GM18520 (cell line): ENCODE measurements at regions not wholly inside any gene's neighbourhood (a gene's known extent, or its start where the extent isn't known, plus 50 kb on each side); places are given as distances from the start of the nearest gene placed in this dataset.

Experiments
- ATAC-seq: cut with Tn5 transposase; IDR thresholded peaks from one replicate; pipeline ENCODE4 v1.9.1; 2021; ENCODE audit not compliant: unreplicated experiment

DNA sequence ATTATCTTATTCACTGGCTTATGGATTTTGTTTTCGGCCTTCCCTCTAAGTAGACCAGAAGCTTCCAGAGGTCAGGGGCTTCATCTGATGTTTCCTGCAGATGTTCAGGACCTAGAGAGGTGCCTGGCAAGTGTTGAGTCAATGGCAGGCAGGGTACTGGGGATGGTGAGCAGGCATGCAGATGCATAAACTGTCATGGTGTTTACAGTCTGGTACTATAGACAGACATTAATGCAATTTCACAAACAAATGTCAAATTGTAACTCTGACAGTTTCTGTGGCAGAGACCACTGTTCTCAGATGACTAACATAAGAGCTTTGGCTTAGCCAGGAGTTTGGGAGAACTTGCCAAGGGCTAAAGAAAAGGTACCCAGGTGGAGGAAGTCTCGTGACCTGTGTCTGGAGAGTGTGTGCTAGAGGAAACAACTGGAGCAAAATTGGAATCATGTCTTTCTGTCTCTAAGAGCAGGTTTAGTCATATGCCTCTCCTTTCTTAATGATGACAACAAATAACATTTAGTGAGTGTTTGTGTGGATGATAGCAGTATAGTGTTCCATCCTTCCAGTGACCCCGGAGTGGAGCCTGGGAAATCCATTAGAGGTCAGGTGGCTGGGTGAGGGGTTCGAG is 53.7 kb upstream of the TRAK1 start:
- no peak for ATAC-seq

DNA sequence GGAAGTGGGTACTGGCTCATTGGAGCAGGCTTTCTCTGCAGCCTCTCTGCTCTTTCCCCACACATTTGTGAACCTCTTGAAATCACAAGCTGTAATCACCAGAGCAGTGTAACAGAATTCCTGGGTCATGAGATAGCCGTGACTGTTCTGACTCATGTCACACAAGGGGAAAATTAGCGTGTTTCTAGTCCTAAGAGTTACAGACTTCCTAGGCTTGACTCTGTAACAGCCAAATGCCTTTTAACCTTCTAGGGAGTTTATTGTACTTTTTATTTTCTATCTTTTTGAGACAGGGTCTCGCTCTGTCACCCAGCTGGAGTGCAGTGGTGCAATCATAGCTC is 54.7 kb upstream of the TRAK1 start:
- no peak for ATAC-seq

DNA sequence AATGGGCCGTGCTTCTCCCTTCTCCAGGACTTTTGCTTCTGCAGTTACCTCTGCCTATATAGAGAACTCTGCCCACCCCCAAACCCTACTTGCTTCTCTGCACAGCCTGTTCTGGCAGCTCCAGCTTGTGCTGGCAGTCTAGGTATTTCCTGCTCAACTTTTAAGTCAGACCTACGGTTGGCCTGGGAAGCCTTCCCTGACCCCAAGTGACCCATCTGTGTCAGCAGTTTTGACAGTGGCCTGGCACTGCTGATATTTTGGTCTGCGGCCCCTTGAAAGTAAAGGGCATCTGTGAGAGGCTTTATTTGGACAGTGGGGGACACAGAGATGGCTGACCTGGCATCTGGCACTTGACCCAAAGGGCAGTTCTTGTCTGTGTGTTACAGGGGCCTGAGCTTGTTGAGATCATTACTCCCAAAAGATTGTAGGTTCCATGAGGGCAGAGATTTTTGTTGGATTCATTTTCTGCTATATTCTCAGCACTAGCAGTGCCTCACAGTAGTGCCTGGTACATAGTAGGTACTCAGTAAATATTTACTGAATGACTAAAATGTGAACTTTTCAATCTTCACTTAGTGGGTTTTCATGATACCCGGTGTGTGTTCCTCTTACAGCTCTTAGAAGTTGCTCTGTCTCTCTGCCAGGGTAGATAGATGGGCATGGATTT is 55.2 kb upstream of the TRAK1 start:
- no peak for ATAC-seq

DNA sequence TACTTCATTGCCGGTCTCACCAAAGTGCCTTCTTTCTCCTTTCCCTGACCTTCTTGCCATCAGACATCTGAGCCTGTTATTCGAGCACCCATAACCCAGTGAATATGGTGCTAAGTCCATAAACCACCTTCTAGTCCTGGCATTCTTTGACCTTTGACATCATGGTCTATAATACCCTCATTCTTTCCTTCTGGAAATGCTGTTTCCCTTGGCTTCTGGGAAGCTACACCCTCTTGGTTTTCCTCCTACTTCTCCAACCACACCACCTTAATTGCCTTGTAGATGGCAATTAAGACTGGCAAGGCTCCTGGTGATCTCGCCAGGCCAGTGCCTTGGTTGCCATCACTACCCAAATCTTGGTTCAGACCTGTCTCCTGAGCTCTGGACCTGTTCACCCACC is 56.1 kb upstream of the TRAK1 start:
- ATAC-seq = no peak

DNA sequence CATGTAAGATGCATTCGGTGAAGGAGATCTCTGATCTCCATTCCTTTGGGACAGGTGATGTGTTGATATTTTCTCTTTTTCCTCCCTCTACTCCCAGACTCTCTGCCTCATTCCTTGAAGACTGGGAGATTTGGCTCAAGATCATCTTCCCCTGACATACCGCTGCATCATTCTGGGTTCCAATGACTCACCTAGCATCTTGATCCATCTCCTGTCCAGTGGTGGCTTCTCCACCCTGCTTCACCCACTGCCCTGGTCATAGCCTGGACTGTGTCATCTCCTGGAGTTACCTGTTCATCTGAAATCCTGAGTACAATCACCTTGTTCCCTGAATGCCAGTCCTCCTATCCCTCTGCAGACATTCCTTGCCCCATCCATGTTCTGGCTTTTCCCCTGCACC is 57.4 kb upstream of the TRAK1 start:
- ATAC-seq = no peak

DNA sequence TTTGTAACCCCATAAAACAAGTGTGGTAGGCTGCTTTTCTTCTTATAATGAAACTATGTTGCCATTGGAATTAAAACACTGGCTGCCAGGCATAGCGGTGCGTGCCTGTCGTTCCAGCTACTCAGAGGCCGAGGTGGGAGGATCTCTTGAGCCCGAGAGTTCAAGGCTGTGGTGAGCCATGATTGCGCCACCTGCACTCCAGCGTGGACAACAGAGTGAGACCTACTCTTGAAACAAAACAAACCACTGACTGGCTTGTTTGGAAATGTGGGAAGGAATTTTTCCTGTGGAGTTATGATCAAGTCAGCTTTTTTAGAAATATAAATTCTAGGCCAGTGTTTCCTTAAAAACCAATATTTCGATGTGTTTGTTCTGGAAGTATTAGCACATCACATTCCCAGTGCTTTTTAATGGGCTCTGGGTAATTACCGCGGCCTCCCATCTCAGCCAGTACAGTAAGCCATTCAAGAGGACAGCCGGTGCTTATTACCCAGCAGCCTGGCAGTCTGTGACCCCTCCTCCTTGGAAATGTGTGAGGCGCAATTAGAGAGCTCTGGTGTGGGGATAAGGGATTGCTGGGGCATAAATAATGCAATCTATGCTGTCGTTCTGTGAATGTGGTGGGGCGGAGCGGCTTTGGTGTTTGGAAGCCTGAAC is 58.3 kb upstream of the TRAK1 start:
- no peak for ATAC-seq

DNA sequence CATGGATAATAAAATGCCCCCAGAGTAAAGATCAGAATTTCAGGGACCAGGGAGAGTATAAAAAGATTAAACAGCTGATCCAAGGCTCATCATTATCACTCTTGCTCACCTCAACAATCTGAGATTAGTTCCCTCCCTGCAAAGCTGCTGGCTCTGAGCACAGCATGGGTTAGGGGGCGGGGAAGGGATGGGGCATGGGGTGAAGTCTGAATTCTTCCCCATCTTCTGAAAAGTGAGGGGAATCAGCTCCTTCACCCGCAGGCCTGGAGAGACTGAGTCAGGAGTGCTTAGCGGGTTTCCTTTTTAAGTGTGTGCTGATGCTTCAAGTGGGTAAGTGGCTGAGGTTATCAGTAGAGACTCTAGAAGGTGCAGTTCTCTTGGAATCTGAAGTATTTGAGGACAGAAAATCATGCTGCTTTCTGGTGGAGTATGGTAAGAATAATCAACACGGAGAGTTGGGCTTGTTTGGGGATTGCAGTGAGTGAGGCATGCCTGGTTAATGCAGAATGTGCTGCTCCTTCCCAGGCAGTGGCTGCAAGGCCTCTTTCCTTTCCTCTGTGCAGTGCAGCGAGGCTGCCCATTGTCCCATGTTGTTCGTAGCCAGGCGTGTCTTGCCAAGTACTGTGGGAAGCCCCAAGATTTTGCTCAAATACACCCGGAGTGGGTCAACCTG is 59.2 kb upstream of the TRAK1 start:
- ATAC-seq = no peak

DNA sequence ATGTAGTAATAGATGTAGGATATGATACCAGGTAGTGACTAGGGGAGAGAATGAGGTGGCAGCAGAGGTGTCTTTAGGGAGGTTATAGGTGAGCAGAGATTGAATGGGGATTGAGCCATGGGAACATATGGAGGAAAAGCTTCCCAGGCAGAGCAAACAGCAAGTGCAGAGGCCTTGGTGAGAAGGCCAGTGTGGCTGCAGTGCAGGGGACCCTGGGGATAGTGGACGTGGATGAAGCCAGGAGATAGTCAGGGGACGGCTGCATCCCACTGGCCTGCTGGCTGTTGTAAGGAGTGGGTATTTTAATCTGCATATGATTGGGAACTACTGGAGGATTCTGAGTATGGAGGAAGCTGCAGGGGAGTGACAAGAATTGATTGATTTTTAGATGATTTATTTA is 62.7 kb upstream of the TRAK1 start:
- no peak for ATAC-seq

DNA sequence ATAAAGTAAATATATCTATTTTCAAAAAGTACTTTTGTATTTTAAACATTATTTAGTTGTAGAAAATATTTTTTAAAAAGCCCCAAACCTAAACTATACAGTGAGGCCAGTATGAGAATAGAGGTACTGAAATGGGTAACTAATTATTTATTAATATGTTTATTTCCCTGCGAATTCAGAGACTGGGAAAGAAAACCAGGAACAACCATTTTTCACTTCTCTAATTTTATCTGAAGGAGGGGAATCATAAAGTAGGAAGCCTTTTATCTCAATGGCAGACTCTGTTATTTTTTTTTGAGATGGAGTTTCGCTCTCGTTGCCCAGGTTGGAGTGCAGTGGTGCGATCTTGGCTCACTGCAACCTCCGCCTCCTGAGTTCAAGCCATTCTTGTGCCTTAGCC is 63.6 kb upstream of the TRAK1 start:
- ATAC-seq = no peak

DNA sequence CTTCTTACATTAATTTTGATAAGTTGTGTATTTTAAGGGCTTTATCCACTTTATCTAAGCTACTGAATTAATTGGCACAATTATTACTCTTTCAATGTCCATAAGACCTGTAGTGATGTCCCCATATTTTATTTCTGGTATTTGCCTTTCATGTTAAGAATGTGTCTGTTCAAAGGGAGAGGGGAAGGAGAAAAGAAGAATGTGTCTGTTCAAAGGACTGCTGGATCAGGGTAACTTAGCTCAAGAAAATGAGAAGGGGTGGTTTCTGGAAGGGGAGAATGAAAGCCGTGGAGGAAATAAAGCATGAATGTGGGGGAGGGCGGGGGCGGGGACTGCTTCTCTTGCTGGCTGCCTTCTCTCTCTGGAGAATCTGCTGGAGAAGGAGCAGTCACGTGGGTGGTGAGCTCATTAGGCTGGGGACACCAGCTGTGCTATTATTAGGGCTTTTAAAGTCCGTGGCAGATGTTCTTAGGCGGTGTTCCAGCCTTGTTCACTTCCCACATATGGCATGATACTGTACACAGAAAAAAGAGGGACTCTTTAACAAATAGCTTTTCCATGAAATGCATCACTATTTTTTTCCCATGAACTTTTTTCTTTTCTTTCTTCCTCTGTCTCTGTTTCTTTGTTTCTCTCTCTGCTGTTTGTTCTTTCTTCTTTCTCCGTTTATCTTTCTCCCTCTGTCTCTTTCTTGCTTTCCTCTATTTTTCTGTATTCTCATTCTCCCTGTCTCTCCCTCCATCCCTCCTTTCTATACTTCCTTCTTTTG is 63.7 kb upstream of the ULK4 start:
- no peak for ATAC-seq

DNA sequence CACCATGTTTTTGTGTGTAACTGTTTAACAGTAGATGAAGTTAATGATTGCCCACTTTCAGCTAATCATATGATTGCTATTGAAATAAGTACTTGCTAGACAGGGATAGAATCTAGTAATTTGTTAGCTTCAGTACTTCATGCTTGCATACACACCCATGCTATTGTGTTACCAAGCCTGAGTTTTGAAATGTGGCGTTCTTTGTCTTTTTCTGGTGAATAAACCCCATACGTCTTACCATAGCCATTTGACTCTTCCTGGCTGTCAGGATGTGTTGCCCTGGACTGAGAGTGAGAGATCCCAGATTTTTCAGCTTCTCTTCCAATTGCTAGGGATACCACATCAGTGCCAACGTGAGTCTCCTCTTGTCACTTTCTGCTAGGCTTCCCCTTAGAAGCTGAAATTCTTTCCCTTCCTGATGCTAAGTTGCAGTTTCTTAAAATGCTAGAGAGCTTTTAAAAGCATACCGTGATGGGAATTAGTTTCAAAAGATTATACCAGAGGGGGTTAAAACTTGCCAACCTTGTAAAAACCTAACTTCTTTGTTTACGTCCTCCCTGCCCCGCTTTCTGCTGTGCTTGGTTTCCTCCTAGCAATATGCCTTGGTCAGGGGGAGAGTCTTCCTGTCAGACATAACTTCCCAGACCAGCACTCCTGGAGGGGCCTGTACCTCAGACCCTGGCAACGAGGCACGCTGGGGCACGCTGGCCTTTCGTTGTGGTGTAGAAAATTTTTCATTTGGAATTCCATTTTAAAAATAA is 62.9 kb upstream of the ULK4 start:
- ATAC-seq = no peak

DNA sequence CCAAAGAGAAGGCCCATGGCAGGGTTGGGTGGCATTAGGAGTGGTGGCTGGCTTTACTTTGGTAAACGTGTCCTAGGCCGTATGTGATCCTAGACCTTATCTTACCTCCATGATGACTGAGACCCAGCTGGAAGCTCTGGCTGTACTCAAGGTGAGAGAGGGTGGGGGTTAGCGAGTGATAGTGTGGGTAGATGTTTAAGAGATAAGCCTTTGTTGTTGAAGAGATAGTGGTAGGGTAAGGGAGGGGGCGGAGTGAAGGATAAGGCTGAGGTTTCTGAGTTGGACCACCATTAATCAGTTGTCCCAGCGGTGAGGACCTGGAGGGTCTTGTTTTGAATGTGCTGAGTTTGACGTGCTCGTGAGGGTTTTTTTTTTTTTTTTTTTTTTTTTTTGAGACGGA is 61.5 kb upstream of the ULK4 start:
- ATAC-seq = no peak

DNA sequence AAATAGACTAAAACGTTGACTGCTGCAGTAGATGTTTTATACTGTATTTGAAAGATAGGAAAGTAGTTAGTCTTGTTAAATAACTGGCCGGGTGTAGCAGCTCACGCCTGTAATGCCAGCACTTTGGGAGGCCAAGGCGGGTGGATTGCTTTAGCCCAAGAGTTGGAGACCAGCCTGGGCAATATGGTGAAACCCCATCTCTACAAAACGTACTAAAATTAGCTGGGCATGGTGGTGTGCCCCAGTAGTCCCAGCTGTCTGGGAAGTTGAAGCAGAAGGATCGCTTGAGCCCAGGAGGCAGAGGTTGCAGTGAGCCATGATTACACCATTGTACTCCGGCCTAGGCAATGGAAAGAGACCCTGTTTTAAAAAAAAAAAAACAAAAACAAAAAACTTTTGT is 60.5 kb upstream of the ULK4 start:
- ATAC-seq = no peak

DNA sequence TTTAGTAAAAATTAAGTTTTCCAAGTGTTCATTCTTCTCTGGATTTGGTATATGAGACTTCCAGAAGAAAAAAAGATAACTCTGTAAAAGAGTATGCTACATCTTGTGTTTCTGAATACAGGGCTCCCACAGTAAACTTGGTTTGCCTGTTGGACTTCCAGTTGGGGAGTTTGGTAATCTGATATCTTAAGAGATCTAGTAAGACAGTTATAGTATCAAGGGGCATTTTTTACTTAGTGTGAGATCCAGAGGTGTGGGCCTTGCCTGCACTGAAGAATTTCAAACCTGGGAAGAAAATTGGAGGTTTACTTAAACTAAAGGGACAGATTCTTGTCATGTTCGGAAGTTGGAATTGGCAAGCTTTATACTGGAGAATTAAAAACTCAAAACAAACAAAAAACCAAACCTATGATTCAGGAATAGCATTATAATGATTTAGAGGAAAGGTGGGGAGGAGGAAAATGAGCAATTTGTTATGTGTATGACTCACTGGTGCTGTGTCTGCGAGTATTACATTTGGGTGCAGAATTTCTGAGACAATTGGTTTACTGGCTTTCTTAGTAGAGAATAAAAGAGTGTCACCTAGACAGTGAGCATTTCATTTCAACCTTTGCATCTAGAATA is 58.9 kb upstream of the ULK4 start:
- no peak for ATAC-seq

DNA sequence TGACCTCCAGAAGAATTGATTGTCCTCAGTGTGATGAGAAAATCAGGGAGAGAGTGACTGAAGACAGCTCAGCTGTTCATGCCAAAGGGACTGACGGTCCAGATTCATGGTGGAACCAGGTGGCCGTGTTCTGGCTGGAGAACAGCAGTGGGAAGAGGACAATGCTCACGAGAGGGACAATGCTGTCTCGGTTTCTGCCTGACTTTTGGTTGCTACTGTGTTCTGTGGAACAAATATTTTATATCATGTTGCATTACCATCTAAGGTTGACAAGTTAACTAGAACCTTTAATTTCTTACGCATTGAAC is 58.0 kb upstream of the ULK4 start:
- ATAC-seq = no peak

DNA sequence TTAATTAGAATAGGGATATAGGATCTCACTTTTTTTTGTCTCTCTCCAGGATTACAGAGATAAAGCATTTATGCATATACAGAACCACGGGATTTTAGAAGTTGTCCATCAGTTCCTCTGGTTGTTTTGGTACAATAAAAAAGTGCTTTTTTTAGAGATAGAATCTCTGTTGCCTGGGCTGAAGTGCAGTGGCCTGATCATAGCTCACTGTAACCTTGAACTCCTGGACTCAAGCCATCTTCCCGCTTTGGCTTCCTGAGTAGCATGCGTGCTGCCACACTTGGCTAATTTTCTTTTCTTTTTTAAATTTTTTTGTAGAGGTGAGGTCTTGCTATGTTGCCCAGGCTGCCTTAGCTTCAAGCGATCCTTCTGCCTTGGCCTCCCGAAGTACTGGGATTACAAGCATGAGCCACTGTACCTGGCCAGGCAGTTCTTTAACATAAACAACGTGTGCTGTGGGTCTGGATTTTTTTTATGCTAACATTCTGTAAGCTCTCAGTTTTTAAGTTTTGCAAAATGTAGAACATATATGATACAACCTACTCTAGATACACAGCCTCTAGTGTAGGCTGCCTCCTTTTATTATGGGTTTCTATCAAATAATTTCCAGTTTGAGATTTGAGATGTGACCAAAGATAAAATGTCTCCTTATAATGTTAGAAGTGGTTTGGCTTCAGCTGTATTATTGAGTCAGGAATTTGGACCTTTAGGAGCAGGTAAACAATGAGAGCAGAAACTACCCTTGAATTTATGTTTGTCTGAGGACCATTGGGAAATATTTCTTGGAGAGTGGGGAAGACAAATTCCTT is 57.4 kb upstream of the ULK4 start:
- ATAC-seq = no peak

DNA sequence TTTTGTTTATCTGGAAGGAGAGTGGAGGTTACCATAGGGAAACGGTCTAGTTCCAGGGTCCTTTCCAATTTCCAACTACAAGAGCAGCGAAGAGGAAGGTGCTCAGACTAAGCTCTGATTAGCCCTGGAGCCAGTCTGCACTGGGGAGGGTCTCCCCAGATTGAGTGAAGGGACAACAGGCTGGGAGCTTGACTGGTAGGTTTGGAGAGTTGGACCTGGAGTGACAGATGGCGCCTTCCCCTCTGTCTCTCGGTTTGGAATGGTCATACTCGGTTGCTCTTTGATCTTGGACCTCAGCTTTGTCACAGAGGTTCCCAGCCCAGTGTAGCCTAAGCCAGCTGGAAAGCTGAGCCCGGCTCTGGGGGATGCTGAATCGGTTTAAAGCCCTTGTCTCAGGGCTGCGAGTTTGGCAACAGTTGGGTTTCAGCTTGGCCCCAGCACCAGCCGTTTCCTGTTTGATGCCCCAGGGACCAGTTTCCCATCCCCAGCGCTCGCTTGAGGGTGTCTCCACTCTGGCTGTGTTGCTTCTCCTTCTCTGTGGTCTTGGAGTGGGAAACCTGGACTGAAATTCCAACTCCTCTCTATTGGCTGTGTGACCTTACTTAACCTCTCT is 53.1 kb upstream of the ULK4 start:
- no peak for ATAC-seq

DNA sequence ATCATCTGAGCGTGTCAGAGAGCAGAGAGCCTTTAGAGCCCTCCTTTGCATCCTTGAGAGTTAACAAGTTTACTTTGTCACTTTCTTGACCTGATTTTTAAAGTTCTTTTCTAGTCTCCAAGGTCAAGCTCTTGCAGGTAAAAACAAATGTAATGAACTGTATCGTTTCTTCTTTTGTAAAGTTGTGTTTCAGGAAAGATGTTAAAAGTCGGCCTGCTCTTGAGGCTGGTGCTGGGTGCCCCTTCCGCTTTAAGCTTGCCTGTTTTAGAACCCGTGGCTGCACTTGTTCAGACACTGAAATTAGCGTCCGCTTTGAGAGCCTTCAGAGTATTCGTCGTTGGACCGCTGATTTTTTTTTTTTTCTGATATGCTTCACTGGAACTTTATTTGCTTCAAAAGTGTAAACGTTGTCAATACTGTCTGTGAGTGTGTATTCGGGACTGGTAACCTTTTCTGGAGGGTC is 52.6 kb upstream of the ULK4 start:
- no peak for ATAC-seq
